Progenitor cell of endocrine pancreas (in vitro differentiated cells): ENCODE measurements at regions not wholly inside any gene's neighbourhood (a gene's known extent, or its start where the extent isn't known, plus 50 kb on each side); places are given as distances from the start of the nearest gene placed in this dataset.

Source experiments
- DNase-seq: peaks from one replicate; pipeline ENCODE4 v3.0.0; 2021; ENCODE audit warnings: low spot score; ENCODE audit not compliant: unreplicated experiment
- H3K27ac Mint-ChIP-seq: 2 replicates; pipeline ENCODE4 v1.8.0; 2021; ENCODE audit warnings: mild to moderate bottlenecking, moderate library complexity, mixed read lengths
- H3K27me3 Mint-ChIP-seq: 2 replicates; pipeline ENCODE4 v1.8.0; 2021; ENCODE audit warnings: mixed read lengths
- H3K36me3 Mint-ChIP-seq: 2 replicates; pipeline ENCODE4 v1.8.0; 2022; ENCODE audit warnings: mixed read lengths; ENCODE audit not compliant: insufficient read depth
- H3K4me1 Mint-ChIP-seq: 2 replicates; pipeline ENCODE4 v1.8.0; 2021; ENCODE audit warnings: low read depth, mixed read lengths
- H3K4me3 Mint-ChIP-seq: 2 replicates; pipeline ENCODE4 v1.8.0; 2021; ENCODE audit warnings: low read depth, mild to moderate bottlenecking, moderate library complexity, mixed read lengths
- H3K9me3 Mint-ChIP-seq: 2 replicates; pipeline ENCODE4 v1.8.0; 2021; ENCODE audit warnings: low read depth, mixed read lengths
- CTCF ChIP-seq: fragments of 200-600 bp; sonication (generic); IDR thresholded peaks from one replicate; pipeline ENCODE4 v1.5.0; 2021; ENCODE audit warnings: antibody characterized with exemption, mild to moderate bottlenecking; ENCODE audit not compliant: unreplicated experiment

GRCh38 chr17:72516772-72517399, 396.1 kb downstream of the SOX9 start:
- no peaks in the 10 kb centered on the region for H3K27me3 Mint-ChIP-seq
- no peaks in the 10 kb centered on the region for H3K36me3 Mint-ChIP-seq
- peaks cover 61% of the 10 kb centered on the region for H3K4me1 Mint-ChIP-seq
- H3K9me3 Mint-ChIP-seq: no peaks in the 10 kb centered on the region
- no peak for DNase-seq
- no peak for TF ChIP-seq CTCF
- no peak overlapping the region for H3K4me3 Mint-ChIP-seq
- H3K27ac Mint-ChIP-seq: no peak overlapping the region

GRCh38 chr17:72517413-72518158, 396.8 kb downstream of the SOX9 start:
- no peaks in the 10 kb centered on the region for H3K36me3 Mint-ChIP-seq
- peak overlapping the region; percentile 84 for H3K27ac Mint-ChIP-seq
- peaks cover 60% of the 10 kb centered on the region for H3K4me1 Mint-ChIP-seq
- H3K27me3 Mint-ChIP-seq: no peaks in the 10 kb centered on the region
- no peak overlapping the region for H3K4me3 Mint-ChIP-seq
- TF ChIP-seq CTCF: no peak
- no peaks in the 10 kb centered on the region for H3K9me3 Mint-ChIP-seq
- no peak for DNase-seq

DNA sequence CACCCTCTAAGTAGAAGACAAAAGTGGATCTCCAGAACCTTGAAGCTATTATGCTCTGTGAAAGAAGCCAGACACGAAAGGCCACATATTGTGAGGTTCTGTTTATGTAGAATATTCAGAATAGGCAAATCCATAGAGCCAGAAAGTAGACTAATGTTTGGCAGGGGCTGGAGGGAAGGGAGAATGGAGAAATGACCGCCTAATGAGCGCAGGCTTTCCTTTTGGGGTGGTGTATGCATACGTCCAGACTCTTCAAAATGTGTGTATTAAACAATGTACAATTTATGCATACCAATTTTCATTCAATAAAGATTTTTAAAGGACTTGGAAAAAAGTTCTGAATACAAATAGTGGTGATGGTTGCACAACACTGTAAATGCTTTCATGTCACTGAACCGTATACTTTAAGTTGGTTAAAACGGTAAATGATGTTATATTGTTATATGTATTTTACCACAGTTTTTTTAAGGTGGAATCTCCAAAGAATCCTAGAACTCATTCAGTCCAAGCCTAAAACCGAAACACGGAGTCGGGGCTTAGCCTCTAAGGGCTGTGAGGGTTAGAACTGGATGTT, 397.4 kb downstream of the SOX9 start:
- DNase-seq: no peak
- Mint-ChIP-seq H3K27me3 (no peaks in the 10 kb centered on the region), H3K9me3 (no peaks in the 10 kb centered on the region), H3K27ac (peak overlapping the region; percentile 84), H3K36me3 (no peaks in the 10 kb centered on the region), H3K4me1 (peaks cover 58% of the 10 kb centered on the region), H3K4me3 (no peak overlapping the region)
- no peak for TF ChIP-seq CTCF

DNA sequence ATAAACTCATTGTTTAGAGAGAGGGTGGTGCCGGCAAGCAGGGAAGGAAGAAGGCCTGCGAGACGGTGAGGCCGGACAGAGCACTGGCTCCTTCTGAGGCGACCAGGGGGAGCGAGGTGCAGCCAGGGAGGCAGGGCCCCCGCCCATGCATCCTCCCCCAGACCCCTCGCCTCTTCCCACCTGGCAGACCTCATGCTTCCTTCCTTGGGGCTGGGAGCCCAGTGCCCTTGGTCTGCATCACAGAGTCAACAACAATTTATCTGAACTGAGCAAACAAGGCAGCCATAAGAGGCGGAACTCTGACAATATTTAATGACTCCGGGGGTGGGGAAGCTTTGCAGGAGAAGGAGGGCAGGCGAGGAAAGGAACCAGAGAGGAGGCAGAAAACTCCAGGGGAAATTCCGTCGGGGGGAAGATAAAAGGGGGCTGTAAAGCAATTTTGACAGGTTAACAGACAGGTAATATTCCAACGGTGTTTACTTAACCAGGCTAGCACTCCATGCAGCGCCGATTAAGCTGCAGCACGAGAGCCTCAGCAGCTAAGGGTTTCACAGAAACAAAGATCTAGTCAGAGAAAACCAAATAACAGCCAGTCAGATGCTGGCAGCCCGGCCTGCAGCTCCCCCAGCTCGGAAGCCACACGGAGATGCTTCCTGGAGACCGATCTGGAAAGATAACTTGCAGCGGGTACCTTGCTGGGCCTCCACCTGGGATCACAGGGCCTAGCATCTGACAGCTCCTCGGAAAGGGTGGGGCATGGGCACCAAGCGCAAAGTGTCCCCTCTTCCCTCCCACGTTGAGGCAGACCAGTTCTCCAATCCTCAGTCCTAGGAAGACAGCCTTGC, 398.2 kb downstream of the SOX9 start:
- Mint-ChIP-seq H3K27me3 (no peaks in the 10 kb centered on the region), H3K4me3 (peak overlapping the region; percentile 25), H3K4me1 (peaks cover 58% of the 10 kb centered on the region), H3K9me3 (no peaks in the 10 kb centered on the region), H3K27ac (peak overlapping the region; percentile 89), H3K36me3 (no peaks in the 10 kb centered on the region)
- peak; percentile 41 for DNase-seq
- no peak for TF ChIP-seq CTCF

DNA sequence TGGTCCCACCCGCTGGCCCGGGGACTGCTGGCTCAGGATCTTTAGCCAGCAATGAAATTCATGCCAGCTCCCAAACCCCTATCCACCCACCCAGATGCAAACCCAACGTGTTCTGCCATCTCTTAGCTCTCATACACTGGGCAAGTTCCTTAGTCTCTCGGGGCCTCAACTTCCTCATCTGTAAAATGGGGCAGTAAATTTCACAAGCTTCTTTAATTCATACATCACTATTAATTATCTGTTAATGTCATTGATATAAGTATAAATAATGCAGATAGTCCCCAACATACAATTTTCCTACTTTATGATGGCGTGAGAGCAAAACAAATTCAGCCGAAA, 398.7 kb downstream of the SOX9 start:
- Mint-ChIP-seq H3K4me3 (peak overlapping the region; percentile 25), H3K9me3 (no peaks in the 10 kb centered on the region), H3K4me1 (peaks cover 54% of the 10 kb centered on the region), H3K27me3 (no peaks in the 10 kb centered on the region), H3K27ac (peak overlapping the region; percentile 89), H3K36me3 (peaks cover 2% of the 10 kb centered on the region)
- no peak for TF ChIP-seq CTCF
- no peak for DNase-seq
